ENCODE measurements at regions not wholly inside any gene's neighbourhood (a gene's known extent, or its start where the extent isn't known, plus 50 kb on each side); places are given as distances from the start of the nearest gene placed in this dataset.

GRCh38 chr4:155597281-155597680, 69.4 kb upstream of the GUCY1A1 start:
- TF ChIP-seq, protein P1, sequence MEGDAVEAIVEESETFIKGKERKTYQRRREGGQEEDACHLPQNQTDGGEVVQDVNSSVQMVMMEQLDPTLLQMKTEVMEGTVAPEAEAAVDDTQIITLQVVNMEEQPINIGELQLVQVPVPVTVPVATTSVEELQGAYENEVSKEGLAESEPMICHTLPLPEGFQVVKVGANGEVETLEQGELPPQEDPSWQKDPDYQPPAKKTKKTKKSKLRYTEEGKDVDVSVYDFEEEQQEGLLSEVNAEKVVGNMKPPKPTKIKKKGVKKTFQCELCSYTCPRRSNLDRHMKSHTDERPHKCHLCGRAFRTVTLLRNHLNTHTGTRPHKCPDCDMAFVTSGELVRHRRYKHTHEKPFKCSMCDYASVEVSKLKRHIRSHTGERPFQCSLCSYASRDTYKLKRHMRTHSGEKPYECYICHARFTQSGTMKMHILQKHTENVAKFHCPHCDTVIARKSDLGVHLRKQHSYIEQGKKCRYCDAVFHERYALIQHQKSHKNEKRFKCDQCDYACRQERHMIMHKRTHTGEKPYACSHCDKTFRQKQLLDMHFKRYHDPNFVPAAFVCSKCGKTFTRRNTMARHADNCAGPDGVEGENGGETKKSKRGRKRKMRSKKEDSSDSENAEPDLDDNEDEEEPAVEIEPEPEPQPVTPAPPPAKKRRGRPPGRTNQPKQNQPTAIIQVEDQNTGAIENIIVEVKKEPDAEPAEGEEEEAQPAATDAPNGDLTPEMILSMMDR (IDR thresholded peaks at IDR 0.05), result no peak
- TF ChIP-seq POLR2AphosphoS5 (IDR thresholded peaks at IDR 0.05) (no peak), POLR2A (IDR thresholded peaks at IDR 0.05) (no peak)
